NCI-H2227 (cell line): ENCODE measurements at regions not wholly inside any gene's neighbourhood (a gene's known extent, or its start where the extent isn't known, plus 50 kb on each side); places are given as distances from the start of the nearest gene placed in this dataset.

ENCODE experiments used
- DNase-seq: peaks from one replicate; lab custom pipeline; 2025; ENCODE audit not compliant: unreplicated experiment; lab: John Stamatoyannopoulos, UW

GRCh38 chr3:53957831-53958230, 66.2 kb upstream of the SELENOK start:
- DNase-seq = no peak

GRCh38 chr3:53956586-53956985, 64.9 kb upstream of the SELENOK start:
- no peak for DNase-seq

GRCh38 chr3:53949541-53949940, 57.9 kb upstream of the SELENOK start:
- peak; percentile 60 for DNase-seq

- DNase-seq = no peak
Measured at GRCh38 chr3:53948174-53948573, 56.5 kb upstream of the SELENOK start.

GRCh38 chr3:53944028-53944427, 52.4 kb upstream of the SELENOK start:
- DNase-seq = no peak

- DNase-seq = peak; percentile 13
Measured at GRCh38 chr3:53941950-53942349, 50.3 kb upstream of the SELENOK start.
